ENCODE measurements at regions not wholly inside any gene's neighbourhood (a gene's known extent, or its start where the extent isn't known, plus 50 kb on each side); places are given as distances from the start of the nearest gene placed in this dataset.

DNA sequence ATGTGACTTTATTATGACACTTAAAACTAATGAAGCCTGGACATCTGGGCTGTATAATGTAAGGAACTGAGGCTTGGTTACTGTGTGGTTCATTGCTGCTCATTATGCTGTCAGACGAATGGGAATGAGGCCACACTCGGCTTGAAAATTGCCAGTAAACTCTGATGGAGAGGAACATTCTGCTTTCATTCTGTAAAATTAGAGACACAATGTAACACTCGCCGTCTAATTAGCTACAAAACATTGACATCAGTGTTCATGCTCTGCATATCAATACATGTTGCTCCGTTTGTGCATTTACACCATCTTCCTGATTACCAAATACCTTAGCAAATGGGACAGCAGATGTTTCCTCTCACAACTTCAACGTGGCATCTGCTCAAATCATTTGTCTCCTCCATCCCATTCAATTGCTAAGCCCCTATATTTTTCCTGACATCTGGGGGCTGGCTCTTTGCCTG, 133.0 kb downstream of the SLC28A3 start:
- DNase-seq (ENCODE audit: low spot score): no peak
- TF ChIP-seq, protein P1, sequence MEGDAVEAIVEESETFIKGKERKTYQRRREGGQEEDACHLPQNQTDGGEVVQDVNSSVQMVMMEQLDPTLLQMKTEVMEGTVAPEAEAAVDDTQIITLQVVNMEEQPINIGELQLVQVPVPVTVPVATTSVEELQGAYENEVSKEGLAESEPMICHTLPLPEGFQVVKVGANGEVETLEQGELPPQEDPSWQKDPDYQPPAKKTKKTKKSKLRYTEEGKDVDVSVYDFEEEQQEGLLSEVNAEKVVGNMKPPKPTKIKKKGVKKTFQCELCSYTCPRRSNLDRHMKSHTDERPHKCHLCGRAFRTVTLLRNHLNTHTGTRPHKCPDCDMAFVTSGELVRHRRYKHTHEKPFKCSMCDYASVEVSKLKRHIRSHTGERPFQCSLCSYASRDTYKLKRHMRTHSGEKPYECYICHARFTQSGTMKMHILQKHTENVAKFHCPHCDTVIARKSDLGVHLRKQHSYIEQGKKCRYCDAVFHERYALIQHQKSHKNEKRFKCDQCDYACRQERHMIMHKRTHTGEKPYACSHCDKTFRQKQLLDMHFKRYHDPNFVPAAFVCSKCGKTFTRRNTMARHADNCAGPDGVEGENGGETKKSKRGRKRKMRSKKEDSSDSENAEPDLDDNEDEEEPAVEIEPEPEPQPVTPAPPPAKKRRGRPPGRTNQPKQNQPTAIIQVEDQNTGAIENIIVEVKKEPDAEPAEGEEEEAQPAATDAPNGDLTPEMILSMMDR (IDR thresholded peaks at IDR 0.05; ENCODE audit: borderline replicate concordance, control extremely low read depth, extremely low read depth, insufficient read depth, missing control alignments): no peak
- in situ Hi-C loops (cut with MboI; ENCODE audit: low sequenced_read_pairs, unreplicated experiment): no loop called here

DNA sequence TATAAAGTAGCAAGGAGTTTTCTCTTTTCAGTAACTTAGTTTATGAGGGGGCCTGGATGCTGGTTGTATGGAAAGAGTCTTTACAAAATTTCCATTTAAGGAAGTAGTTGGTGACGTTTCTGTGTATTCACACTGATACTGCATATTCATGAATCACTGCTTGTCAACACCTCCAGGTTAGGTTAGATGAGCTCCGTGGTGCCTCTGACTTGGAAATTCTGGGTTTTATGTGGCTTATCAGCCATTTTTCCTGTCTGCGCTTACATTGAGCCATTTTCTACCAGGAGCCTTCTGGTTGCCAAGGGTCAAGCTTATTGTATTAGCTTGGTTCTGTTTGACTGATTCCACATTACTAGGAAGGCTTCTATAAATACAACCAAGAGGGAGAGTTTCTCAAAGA, 128.3 kb downstream of the SLC28A3 start:
- TF ChIP-seq, protein P1 (IDR thresholded peaks at IDR 0.05; ENCODE audit: borderline replicate concordance, control extremely low read depth, extremely low read depth, insufficient read depth, missing control alignments): no peak
- in situ Hi-C loops (cut with MboI; ENCODE audit: low sequenced_read_pairs, unreplicated experiment): no loop called here
- no peak for DNase-seq (ENCODE audit: low spot score)

DNA sequence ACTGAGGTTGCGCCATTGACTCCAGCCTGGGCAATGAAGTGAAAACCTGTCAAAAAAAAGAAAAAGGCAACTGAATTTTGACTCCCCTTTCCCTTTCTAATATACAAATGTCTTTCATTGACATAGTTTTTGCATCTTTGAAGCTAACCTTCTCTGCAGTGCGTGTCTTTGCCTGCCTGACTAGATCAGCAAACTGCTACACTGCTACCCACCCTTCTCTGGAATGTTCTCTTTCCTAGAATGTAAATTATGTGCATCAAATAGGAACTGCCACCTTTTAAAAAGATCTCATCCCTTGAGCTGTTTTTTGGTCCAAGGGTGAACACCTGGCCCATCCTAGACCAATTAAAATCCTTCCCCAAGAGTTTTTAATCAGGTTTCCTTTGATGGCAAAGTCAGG, 127.6 kb downstream of the SLC28A3 start:
- no peak for DNase-seq (ENCODE audit: low spot score)
- TF ChIP-seq, protein P1 (IDR thresholded peaks at IDR 0.05; ENCODE audit: borderline replicate concordance, control extremely low read depth, extremely low read depth, insufficient read depth, missing control alignments): no peak
- in situ Hi-C loops (cut with MboI; ENCODE audit: low sequenced_read_pairs, unreplicated experiment): no loop called here

DNA sequence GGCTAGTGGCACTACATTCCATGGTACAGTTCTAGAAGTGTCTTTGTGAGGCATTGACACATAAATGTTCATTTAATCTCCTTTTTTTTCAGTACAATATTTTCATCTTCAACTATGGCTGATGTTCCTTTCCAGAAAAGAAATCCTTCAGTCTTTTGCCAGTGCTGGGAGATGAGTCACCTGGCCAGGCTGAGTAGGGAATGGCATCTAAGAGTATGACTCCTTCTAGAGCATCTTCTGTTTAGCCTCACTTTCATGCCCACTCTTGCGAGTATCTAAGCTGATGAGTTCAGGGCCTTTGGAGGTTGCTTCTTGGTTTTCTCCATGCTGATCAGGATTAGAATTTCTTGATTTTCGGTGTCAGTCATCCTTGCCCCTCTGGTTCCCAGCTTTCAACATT, 124.4 kb downstream of the SLC28A3 start:
- in situ Hi-C loops (cut with MboI; ENCODE audit: low sequenced_read_pairs, unreplicated experiment): no loop called here
- TF ChIP-seq, protein P1 (IDR thresholded peaks at IDR 0.05; ENCODE audit: borderline replicate concordance, control extremely low read depth, extremely low read depth, insufficient read depth, missing control alignments): no peak
- no peak for DNase-seq (ENCODE audit: low spot score)

DNA sequence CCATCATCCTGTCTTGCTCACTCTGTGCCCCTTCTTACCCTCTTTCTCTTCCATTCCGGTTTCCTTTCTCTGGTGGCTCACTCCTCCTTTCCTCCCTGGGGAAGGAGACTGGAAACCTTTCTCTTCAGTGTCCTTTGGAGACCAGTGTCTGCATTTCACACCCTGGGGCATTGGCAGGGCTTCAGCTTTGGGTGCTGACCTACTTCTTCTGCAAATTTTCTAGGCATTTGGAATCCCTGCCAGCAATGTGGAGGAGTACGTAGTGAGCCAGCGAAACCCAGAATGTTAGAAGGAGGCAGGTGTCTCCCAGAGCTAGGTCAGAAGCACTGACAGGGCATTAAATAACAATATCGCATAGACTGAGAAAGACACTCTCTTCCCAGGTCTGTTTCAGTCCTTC, 122.2 kb downstream of the SLC28A3 start:
- in situ Hi-C loops (cut with MboI; ENCODE audit: low sequenced_read_pairs, unreplicated experiment): no loop called here
- TF ChIP-seq, protein P1 (IDR thresholded peaks at IDR 0.05; ENCODE audit: borderline replicate concordance, control extremely low read depth, extremely low read depth, insufficient read depth, missing control alignments): no peak
- no peak for DNase-seq (ENCODE audit: low spot score)

DNA sequence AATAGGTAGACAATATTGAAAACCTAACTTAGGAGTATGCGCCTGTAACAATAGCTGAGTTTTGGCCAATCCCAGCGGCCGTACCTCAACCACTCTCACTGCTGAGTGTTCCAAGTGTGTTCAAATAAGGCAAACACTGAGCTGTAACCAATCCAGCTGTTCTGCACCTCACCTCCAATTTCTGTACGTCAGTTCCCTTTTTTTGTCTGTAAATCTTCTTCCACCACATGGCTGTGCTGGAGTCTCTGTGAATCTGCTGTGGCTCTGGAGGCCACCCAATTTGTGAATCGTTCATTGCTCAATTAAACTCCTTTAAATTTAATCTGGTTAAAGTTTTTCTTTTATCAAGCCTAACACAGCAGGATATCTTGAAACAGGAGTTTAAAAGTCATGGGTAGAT, 116.3 kb downstream of the SLC28A3 start:
- DNase-seq (ENCODE audit: low spot score): no peak
- TF ChIP-seq, protein P1 (IDR thresholded peaks at IDR 0.05; ENCODE audit: borderline replicate concordance, control extremely low read depth, extremely low read depth, insufficient read depth, missing control alignments): no peak
- in situ Hi-C loops (cut with MboI; ENCODE audit: low sequenced_read_pairs, unreplicated experiment): no loop called here

Measured in GM13976 (cell line).